Osteocyte (in vitro differentiated cells): ENCODE measurements at regions not wholly inside any gene's neighbourhood (a gene's known extent, or its start where the extent isn't known, plus 50 kb on each side); places are given as distances from the start of the nearest gene placed in this dataset.
A peak's percentile ranks its signal among the peaks of the same experiment; 100 is the strongest.

ENCODE experiments used
- DNase-seq: peaks from one replicate; pipeline ENCODE4 v3.0.0; 2021; ENCODE audit warnings: mixed read lengths; ENCODE audit not compliant: unreplicated experiment; ENCODE audit errors: extremely low spot score
- H3K27ac Mint-ChIP-seq: one replicate; pipeline ENCODE4 v1.8.0; 2021; ENCODE audit warnings: mild to moderate bottlenecking, mixed read lengths; ENCODE audit not compliant: unreplicated experiment
- H3K27me3 Mint-ChIP-seq: one replicate; pipeline ENCODE4 v1.8.0; 2021; ENCODE audit warnings: mixed read lengths; ENCODE audit not compliant: unreplicated experiment
- H3K36me3 Mint-ChIP-seq: one replicate; pipeline ENCODE4 v1.8.0; 2021; ENCODE audit warnings: mixed read lengths; ENCODE audit not compliant: unreplicated experiment
- H3K4me1 Mint-ChIP-seq: one replicate; pipeline ENCODE4 v1.8.0; 2021; ENCODE audit warnings: mixed read lengths; ENCODE audit not compliant: unreplicated experiment
- H3K4me3 Mint-ChIP-seq: one replicate; pipeline ENCODE4 v1.8.0; 2021; ENCODE audit warnings: mild to moderate bottlenecking, moderate library complexity, mixed read lengths; ENCODE audit not compliant: unreplicated experiment
- H3K9me3 Mint-ChIP-seq: one replicate; pipeline ENCODE4 v1.8.0; 2021; ENCODE audit warnings: mixed read lengths; ENCODE audit not compliant: unreplicated experiment
- CTCF ChIP-seq: fragments of 200-600 bp; sonication (generic); IDR thresholded peaks from 2 replicates; pipeline ENCODE4 v1.5.0; 2021; ENCODE audit warnings: antibody characterized with exemption, mild to moderate bottlenecking, moderate library complexity

- Mint-ChIP-seq H3K27me3 (no peaks in the 10 kb centered on the region), H3K36me3 (no peaks in the 10 kb centered on the region), H3K27ac (no peak overlapping the region), H3K4me1 (no peaks in the 10 kb centered on the region), H3K9me3 (no peaks in the 10 kb centered on the region), H3K4me3 (no peak overlapping the region)
- no peak for DNase-seq
- no peak for TF ChIP-seq CTCF
Measured at GRCh38 chr10:105798328-105798889, 1157.3 kb downstream of the SORCS3 start.

GRCh38 chr10:105797234-105797890 lies 1156.3 kb downstream of the SORCS3 start:
- no peaks in the 10 kb centered on the region for H3K9me3 Mint-ChIP-seq
- H3K27me3 Mint-ChIP-seq: no peaks in the 10 kb centered on the region
- no peaks in the 10 kb centered on the region for H3K4me1 Mint-ChIP-seq
- peak; percentile 28 for TF ChIP-seq CTCF
- H3K4me3 Mint-ChIP-seq: no peak overlapping the region
- H3K36me3 Mint-ChIP-seq: no peaks in the 10 kb centered on the region
- DNase-seq: no peak
- no peak overlapping the region for H3K27ac Mint-ChIP-seq

- Mint-ChIP-seq H3K27ac (no peak overlapping the region), H3K36me3 (no peaks in the 10 kb centered on the region), H3K4me3 (no peak overlapping the region), H3K27me3 (no peaks in the 10 kb centered on the region), H3K4me1 (no peaks in the 10 kb centered on the region), H3K9me3 (peaks cover 5% of the 10 kb centered on the region)
- TF ChIP-seq CTCF: no peak
- no peak for DNase-seq
Measured at GRCh38 chr10:105793071-105793470, 1152.0 kb downstream of the SORCS3 start.

GRCh38 chr10:105785721-105786120 lies 1144.6 kb downstream of the SORCS3 start:
- TF ChIP-seq CTCF: no peak
- Mint-ChIP-seq H3K36me3 (no peaks in the 10 kb centered on the region), H3K27me3 (no peaks in the 10 kb centered on the region), H3K27ac (no peak overlapping the region), H3K4me3 (no peak overlapping the region), H3K9me3 (peaks cover 45% of the 10 kb centered on the region), H3K4me1 (no peaks in the 10 kb centered on the region)
- DNase-seq: no peak

GRCh38 chr10:105783936-105784483 lies 1142.9 kb downstream of the SORCS3 start:
- no peak for TF ChIP-seq CTCF

More at GRCh38 chr10:105783936-105784483, 1142.9 kb downstream of the SORCS3 start:
- DNase-seq: no peak
- peaks cover 45% of the 10 kb centered on the region for H3K9me3 Mint-ChIP-seq
- H3K36me3 Mint-ChIP-seq: no peaks in the 10 kb centered on the region
- no peaks in the 10 kb centered on the region for H3K27me3 Mint-ChIP-seq
- H3K27ac Mint-ChIP-seq: no peak overlapping the region
- no peaks in the 10 kb centered on the region for H3K4me1 Mint-ChIP-seq
- no peak overlapping the region for H3K4me3 Mint-ChIP-seq
